T-helper 2 cell (primary cell): ENCODE measurements at regions not wholly inside any gene's neighbourhood (a gene's known extent, or its start where the extent isn't known, plus 50 kb on each side); places are given as distances from the start of the nearest gene placed in this dataset.
"Not testable (repeated sequence)": the region's sequence is repeated elsewhere in the genome, so short reads cannot be mapped to it uniquely, and the experiment has no call there.

Experiments used
- DNase-seq, 5 experiments: peaks; one replicate each; pipeline versions ENCODE4 v3.0.0 to v3.0.0-alpha.2; 2012 to 2022

DNA sequence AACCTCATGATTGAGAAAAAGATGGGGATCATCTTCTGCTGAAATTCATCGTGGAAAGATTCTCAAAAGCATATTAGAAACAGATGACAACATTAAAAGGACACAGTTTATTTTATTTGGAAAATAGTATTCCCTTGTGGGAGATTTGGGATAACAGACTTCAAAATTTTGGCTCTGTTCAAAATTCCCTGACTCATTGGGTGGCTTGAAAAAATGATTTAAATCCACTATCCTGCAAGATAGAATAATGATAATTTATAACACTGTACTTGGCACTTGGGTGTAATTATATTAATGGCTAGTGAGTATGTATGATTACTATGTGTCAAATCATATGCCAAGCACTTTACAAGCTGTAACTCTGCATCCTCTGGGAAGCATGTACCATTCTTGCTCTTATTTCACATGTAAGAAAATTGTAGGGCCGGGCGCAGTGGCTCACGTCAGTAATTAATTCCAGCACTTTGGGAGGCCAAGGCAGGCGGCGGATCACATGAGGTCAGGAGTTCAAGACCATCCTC lies 128.8 kb downstream of the LMNTD1 start:
- DNase-seq: no peak

DNA sequence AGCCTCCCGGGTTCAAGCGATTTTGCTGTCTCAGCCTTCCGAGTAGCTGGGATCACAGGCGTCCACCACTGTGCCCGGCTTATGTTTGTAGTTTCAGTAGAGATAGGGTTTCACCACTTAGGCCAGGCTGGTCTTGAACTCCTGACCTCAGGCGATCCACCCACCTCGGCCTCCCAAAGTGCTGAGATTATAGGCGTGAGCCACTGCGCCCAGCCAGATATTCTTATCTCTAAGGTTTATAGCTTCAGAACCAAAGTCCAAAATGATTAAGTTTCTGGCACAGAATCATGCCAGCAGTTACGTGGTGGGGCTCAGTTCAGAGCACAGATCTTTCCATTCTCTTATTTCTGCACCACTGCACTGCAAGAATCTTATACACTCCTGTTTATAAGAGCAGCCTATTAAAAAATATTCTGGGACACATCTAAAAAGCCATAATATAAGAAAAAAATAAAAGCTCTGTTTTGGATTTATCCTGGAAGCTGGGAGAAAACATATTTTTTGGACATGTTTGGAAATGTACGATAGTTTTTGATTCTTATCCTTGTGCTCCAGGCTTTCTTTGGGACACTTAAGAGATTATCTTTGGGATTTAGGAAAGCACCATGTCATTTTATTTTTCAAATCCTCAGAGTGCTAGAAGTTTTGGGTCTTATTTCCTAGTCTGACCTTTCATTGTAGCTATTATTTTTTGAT lies 129.6 kb downstream of the LMNTD1 start:
- no peak for DNase-seq

DNA sequence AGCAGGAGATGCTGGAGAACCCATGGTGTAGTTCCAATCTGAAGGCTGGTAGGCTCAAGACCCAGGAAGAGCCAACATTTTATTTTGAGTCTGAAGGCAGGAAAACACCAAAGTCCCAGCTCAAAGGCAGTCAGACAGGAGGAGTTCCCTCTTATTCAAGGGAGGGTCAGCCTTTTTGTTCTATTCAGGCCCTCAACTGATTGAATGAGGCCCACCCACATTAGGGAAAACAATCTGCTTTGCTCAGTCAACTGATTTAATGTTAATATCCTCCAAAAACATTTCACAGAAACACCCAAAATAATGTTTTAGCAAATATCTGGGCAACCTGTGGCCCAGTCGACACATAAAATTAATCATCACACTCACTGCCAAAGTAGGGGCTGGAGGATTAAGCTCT lies 130.8 kb downstream of the LMNTD1 start:
- no peak for DNase-seq

DNA sequence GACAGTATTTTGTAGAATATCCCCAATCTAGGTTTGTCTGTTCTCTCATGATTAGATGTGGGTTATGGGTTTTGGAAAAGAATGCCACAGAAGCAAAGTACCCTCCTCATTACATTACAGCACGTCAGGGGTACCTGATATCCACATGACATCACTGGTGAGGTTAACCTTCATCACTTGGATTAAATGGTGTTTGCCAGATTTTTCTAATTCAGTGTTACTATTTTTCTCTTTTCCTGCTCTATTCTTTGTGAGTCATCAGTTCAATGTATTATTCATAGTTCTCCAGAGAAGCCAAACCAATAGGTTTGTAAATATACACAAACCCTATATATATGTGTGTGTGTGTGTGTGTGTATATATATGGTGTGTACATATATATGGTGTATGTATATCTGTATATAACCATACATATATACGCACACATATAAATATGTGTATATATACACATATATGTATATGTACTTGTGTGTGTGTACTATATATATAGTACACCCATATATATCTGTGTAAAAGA lies 131.4 kb downstream of the LMNTD1 start:
- DNase-seq: no peak

DNA sequence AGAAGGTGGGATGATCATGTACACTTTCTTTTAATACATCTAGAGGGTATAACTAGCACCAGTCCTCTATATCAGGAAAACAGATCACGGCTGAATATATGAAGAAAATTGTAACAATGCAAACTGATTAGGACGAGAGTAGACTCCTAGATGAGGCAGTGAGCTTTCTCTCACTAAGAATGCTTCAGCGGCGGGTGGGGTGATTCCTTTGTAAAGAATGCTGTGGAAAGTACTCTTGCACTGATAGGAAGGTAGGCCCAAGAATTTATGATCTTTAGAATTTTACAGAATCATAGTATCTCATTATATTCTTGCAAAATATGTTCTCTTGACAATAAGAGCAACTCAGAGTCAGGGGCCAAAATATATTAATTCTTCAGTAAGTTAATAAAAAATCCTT lies 133.0 kb downstream of the LMNTD1 start:
- DNase-seq: no peak

DNA sequence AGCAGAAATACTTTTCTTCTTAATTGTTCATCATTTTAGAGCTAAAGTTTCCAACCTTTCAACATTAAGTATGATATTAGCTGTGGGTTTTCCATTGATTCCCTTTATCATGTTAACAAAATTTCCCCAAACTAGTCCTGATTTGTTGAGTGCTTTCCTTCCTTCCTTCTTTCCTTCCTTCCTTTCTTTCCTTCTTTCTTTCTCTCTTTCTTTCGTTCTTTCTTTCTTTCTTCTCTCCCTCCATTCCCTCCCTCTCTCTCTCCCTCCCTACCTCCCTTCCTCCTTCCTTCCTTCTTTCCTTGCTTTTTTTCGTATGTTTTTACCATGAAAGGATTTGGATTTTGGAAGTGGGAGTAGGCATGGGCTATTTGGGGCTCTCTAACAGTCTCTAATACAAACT lies 133.5 kb downstream of the LMNTD1 start:
- no peak for DNase-seq

DNA sequence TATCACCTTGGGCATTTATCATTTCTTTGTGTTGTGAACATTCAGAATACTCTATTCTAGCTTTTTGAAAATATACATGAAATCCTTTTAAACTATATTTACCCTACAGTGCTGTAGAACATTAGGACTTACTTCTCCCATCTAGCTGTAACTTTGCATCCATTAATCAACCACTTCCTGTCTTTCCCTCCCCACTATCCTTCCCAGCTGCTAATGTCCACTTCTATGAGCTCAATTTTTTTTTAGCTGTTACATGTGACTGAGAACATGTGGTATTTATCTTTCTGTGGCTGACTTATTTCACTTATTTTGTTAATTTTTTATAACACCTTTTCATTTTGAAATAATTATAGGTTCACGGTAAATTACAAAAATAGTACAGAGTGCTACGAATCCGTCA lies 136.0 kb downstream of the LMNTD1 start:
- no peak for DNase-seq

DNA sequence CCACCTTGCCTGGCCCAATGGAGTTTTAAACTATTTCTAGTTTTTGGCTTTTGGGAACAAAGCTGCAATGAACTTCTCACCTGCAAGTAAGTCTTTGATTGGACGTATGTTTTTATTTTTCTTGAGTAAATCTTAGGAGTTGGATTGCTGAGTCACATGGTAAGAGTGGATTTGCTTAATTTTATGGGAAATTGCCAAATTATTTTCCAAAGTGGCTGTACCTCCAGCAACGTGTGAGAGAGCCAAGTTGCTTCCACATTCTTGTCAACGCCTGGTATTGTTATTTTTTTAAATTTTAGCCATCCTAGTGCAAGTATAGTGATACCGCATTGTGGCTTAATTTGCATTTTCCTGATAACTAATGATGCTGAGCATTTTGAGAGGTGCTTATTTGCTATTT lies 136.6 kb downstream of the LMNTD1 start:
- no peak for DNase-seq

DNA sequence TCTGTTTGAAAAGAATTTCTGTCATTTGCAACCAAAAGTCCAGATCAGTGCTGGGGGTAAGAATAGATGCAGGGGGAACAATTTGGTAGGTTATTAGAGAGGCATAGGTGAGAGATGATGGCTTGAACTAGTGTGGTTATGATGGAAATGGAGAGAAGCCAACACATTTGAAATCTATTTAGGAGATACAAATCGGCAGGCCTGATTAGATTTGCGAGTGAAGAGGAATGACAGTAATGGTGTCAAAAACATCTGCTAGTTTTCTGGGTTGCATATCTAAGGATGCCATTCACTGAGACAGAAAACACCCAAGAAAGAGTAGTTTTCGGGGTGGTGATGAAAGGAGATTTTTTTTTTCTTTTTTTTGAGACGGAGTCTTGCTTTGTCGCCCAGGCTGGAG lies 138.1 kb downstream of the LMNTD1 start:
- no peak for DNase-seq

DNA sequence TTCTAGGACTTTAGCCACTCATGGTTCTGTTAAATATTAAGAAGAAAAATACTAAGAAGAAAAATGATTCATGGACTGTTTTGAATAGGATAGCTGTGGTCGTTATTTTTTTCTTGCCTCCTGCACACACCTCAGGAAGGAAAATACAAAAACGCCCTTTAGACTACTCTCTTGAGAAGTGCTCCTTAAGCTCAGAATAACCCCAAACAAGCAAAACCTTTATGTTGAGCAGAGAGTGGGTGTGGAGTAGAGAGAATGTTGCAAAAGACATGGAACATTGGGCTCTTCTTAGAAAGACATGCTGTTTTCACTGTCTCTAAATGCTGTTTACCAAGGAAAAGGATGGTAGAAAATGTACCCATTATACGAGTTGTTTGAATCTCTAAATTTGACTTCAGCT lies 140.3 kb downstream of the LMNTD1 start:
- DNase-seq: no peak

DNA sequence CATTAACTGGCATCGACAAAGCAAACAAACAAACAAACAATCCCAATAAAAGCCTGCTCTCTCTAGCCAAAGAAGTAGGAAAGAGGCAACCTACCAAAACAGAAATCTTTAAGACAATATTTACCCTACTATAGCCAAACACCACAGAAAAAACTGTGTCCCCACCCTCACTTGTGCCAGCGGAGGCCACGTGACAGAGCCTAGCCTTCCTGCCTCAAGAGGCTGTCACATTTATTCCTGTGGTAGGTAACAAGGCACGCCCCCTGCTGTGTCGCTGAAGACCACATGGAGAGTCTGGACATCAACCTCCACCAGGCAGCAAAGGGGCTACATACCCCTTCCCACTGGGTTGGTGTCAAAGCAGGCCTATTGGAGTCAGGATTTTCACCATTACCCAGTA lies 148.1 kb downstream of the LMNTD1 start:
- DNase-seq: no peak

DNA sequence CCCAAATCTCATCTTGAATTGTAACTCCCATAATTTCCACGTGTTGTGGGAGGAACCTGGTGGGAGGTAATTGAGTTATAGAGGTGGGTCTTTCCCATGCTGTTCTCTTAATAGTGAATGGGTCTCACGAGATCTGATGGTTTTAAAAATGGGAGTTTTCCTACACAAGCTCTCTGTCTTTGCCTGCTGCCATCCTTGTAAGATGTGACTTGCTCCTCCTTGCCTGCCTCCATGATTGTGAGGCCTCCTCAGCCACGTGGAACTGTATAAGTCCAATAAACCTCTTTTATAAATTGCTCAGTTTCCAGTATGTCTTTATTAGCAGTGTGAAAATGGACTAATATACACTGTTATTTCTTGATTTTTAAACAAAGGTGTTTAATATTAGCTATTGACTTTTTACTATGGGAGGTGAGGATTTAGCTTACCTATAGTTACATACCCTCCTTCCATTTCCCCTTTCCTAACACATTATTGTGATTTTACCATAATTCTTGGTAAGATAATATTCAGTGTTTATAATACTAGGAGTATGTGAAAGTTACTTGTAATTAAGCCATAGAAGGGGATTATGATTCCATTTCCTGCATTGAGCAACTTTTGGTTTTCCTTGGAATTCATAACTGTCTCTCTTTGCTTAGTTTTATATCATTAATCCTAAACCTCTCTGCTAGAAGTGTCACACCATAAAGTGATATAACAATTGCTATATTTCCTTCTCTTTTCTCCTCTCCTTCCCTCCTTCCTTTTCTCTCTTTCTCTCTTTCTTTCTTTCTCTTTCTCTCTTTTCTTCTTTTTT lies 151.0 kb upstream of the KRAS start:
- no peak for DNase-seq

DNA sequence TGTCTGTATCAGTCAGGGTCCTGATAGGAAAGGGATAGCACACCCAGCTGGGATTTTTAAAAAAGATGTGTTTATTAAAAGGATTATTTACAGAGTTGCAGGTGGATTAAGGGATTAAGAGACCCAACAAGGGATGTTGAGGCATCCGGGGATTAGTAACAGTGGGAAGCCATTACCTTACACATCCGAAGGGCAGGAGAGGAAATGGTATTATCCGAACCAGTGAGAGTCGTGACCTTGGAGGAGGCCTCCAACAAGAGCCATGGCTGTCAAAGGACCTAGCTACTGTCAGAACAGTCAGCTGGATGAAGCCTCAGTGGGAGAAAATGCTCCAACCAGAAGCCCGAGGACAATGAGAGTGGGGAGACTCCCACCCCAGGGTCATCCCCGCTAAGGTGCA lies 146.3 kb upstream of the KRAS start:
- DNase-seq: no peak

DNA sequence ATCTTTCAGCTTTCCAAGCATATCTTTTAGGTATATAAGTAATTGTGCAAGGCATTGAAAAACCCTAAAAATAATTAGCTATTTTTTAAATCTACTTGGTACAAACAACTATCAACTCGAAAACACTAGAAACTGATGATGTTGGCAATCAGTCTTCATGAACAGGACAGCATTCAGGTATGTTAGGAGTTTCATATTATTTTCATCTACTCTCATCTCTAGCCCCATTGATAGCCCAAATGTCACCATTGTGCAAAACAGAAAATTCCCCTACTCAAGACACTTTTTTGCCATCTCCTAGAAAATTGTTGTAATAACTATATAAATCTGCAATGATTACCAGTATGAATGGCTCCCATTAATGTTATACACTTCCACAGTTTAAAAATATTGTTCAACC lies 144.5 kb upstream of the KRAS start:
- DNase-seq: no peak

DNA sequence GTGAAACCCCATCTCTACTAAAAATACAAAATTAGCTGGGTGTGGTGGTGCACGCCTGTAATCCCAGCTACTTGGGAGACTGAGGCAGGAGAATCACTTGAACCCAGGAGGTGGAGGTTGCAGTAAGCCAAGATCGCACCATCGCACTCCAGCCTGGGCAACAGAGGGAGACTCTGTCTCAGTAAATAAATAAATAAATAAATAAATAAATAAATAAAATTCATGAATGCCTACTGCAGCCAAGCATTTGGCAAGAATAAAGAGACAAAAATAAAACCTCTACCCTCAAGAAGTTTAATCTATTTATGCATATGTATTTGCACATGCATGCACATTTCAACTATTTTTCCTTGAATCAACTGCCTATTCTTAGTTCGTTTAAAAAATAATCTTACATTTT lies 144.0 kb upstream of the KRAS start:
- DNase-seq: not testable (repeated sequence)

DNA sequence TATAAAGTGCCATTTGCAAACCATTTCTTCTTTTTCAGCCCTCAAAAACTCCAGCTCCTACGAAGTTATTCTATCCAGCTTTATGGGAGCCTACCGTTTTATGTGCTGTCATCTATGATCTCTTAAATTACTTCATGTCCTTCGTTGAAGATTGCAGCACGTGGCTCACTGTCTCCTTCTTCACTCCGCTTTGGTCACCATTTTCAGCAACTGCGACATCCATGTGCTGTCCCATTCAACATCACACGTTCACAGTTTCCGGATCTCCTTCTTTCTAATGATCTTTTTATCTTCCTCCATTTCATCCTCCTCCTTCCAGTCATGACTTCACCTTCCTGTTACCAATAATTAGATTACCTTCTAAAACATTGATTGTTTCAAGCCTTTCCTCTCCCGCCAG lies 143.3 kb upstream of the KRAS start:
- DNase-seq: no peak

DNA sequence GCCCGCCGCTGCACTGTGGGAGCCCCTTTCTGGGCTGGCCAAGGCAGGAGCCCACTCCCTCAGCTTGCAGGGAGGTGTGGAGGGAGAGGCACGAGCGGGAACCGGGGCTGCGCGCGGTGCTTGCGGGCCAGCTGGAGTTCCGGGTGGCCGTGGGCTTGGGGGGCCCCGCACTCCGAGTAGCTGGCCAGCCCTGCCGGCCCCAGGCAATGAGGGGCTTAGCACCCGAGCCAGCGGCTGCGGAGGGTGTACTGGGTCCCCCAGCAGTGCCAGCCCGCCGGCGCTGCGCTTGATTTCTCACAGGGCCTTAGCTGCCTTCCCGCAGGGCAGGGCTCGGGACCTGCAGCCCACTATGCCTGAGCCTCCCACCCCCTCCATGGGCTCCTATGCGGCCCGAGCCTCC lies 140.6 kb upstream of the KRAS start:
- DNase-seq: not testable (repeated sequence)

DNA sequence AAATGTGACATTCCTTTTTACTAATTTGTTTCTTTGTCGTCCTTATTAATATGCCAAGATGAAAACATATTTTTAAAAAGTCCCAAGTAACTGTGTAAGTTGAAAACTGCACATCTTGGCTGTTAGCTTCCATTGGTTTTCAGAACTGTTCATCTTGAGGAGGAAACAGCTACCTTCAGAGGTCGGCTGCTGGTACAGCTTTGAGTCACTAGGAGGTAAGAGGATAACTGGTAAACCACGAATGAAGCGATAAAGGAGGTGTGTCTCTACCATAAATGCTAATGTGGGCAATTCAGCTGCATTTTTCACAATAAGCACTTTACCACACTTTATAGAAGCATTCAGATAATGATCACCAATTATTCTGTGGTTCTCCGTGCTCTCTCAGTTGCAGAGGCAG lies 137.5 kb upstream of the KRAS start:
- DNase-seq: peak in 4 of 5 experiments; percentile 17 to 99 (median 32)

DNA sequence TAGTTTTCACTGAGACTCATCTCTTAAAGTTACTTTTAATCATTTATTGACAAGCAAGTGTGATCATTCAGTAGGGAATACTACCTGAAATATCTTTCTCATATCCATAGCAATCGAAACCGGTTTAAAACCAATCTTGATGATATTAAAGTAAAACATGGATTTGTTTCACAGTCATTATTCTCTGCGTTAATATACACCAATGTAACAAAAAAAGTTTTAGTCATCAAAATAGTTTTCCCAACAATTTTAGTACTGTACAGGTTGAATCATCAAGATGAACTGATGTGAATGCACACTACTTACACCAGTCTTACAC lies 137.0 kb upstream of the KRAS start:
- no peak for DNase-seq

DNA sequence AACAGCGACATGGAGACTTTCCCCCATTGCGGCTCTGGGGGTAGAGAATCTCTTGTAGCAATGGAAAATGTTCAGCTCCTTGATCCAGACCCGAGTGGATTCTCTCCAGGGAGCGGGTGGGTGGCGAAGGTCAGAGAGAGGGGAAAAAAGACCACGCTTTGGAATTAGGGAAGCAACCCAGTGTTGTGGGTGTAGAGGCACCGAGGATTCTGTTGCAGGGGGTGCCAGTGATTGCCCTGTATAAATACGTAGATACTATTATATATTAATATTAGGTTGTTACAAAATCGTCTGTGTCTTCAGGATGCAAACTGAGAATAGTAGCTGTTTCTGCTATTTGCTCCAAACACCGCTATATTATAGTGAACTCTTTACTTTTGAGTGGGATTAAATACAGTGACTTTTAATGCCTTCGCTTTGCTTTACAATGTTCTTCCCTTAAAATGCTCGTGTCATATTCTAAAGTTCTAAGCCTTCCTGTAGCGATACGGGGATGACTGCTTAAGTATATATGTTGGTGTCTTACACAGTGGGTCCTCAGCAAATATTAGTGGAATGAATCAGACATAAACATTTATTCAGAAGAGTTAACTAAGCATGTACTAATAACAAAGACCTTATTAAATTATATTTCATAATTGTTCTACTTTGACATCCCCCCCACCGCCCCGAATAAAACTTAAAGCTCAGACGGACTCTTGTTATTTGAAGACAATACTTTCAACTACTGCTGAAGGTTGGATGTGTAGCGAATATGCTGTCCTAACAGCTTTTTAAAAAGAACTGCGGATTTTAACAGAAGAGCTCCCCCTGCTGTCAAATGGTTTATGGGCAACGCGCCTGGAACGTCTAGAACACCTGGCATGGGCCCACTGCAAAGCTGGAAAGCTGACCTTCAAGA lies 136.4 kb upstream of the KRAS start:
- DNase-seq: peak; percentile 27 to 87 (median 57)

DNA sequence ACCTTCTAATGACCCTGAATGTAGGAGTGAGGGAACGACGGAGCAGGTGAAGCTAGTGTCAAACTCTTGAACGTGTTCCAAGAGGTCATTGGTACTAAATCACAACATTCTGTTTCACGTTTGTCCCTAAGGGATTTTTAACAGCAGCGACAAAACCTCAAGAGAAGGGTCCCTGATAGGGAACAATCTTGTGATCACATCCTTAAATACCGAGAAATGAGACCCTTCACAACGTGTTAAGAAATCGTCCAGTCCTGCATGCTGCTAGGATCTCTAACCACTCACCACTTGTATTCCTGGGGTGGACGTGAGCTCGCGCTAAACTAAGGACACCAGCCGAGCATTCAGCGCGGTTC lies 134.1 kb upstream of the KRAS start:
- no peak for DNase-seq

DNA sequence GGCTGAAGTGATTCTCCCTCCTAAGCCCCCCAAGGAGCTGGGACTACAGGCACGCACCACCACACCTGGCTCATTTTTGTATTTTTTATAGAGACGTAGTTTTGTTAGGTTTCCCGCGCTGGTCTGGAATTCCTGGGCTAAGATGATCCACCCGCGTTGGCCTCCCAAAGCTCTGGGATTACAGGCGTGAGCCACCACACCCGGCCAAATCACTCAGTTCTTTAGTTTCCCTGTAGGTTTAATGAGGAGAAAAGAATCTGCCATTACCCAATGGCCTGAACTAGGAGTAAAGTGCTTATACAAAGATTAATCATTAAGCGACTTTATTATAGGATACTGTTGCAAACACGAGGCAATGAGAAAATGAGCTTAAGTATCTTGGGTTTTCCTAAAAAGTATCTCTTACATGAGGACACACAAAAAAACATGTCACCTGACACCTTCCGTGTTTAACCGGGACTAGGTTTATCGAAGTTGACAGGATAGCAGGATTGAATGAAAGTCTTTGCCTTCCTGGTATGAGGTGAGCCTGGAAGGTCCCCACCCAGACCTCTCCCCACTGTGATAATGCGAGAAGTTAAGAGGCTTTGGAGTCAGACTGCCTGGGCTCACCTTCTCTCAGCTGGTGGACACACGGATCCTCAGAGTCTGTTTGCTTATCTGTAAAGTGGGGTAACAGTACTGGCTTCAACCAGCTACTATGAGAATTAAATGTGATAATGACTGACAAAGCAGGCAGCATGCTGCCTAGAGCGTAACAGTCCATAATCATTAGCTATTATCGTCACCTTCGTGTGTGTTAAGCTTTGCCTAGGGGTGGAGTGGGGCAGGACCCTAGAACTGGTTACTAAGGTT lies 133.5 kb upstream of the KRAS start:
- peak in 1 of 5 experiments; percentile 19 for DNase-seq
